Peyer's patch (tissue), 4 donors: ENCODE measurements at regions not wholly inside any gene's neighbourhood (a gene's known extent, or its start where the extent isn't known, plus 50 kb on each side); places are given as distances from the start of the nearest gene placed in this dataset.

Experiments used
- POLR2A ChIP-seq, 2 donors: fragments of 450-650 bp; IDR thresholded peaks; one replicate each; pipeline ENCODE4 v1.5.1; 2017; ENCODE audit warnings: antibody characterized with exemption in 2 of 2, mild to moderate bottlenecking in 2 of 2, moderate library complexity in 2 of 2
- TF ChIP-seq, protein P1 (sequence below), 6 experiments: fragments of 450-650 bp in 4 of 6; fragments of 200-600 bp in 2 of 6; sonication (generic) in 1 of 6; IDR thresholded peaks; one replicate each; pipeline ENCODE4 v1.5.1; 2017 to 2019; ENCODE audit warnings: antibody characterized with exemption in 6 of 6, mild to moderate bottlenecking in 3 of 6, moderate library complexity in 1 of 6

DNA sequence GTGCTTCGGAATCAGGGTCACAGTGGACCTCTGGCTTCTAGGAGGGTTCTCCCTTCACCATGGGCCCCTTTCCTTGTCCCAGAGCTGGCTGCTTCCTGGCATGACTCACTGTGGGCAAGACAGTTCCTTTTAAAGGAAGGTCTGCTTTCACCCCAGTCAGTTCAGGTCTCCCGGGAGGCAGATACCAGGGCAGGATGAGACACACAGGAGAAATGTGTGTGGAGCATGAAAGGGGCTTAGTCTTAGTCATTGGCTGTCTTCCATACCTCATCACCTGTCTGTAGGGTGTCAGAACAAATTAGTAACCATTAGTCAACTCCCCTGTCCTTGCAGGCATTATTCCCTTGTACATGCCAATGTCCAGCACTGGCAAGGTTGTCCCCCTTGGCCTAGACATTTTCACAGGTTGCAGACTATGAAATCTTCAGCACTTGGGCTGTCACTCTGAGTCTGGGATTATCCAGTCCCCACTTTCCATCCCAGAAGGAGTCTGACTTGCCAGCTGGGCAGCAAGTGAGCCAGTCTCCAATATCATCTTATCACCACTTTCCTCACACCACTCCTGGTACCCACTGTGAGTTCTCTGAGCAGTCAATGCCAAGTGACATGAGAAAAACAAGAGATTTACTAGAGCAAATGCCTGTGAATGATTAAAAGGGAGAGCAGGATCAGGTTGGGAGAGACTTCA lies 76.8 kb upstream of the MEDAG start:
- no peak for TF ChIP-seq POLR2A (IDR thresholded peaks at IDR 0.05)
- TF ChIP-seq, protein P1, sequence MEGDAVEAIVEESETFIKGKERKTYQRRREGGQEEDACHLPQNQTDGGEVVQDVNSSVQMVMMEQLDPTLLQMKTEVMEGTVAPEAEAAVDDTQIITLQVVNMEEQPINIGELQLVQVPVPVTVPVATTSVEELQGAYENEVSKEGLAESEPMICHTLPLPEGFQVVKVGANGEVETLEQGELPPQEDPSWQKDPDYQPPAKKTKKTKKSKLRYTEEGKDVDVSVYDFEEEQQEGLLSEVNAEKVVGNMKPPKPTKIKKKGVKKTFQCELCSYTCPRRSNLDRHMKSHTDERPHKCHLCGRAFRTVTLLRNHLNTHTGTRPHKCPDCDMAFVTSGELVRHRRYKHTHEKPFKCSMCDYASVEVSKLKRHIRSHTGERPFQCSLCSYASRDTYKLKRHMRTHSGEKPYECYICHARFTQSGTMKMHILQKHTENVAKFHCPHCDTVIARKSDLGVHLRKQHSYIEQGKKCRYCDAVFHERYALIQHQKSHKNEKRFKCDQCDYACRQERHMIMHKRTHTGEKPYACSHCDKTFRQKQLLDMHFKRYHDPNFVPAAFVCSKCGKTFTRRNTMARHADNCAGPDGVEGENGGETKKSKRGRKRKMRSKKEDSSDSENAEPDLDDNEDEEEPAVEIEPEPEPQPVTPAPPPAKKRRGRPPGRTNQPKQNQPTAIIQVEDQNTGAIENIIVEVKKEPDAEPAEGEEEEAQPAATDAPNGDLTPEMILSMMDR (IDR thresholded peaks at IDR 0.05) = no peak
